ENCODE measurements at regions not wholly inside any gene's neighbourhood (a gene's known extent, or its start where the extent isn't known, plus 50 kb on each side); places are given as distances from the start of the nearest gene placed in this dataset.

GRCh38 chr5:38608874-38609273 lies 52.4 kb upstream of the LIFR start:
- no peak for TF ChIP-seq CTCF (conservative IDR thresholded peaks at IDR 0.05; ENCODE audit: low read depth, low read length)
- TF ChIP-seq EZH2 (IDR thresholded peaks at IDR 0.05; ENCODE audit: borderline replicate concordance, low read depth, low read length, poor library complexity, severe bottlenecking) = no peak

Data from A673 (cell line).